ENCODE measurements at regions not wholly inside any gene's neighbourhood (a gene's known extent, or its start where the extent isn't known, plus 50 kb on each side); places are given as distances from the start of the nearest gene placed in this dataset.

DNA sequence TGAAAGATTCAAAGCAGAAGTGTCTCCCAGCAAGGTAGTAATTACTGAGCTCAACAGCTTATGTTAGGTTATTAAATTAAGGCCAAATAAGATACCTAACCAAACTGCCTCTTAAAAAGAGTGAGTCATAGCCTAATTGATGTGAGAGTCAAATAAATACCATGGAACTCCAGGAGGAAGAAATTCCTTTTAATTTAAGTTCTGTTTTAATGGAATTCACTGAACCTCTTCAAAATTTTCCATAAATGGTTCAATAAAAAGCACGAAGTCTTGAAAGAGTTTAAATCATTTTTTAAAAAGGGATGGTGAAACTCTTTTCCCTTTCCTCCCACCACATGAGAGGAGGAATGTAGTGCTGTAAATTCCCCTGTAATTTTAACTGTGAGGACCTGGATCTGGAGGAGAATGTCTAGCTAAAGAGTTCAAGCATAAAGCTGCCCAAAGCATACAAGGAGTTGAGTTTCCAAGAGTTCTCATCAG lies 180.8 kb upstream of the MMADHC start:
- TF ChIP-seq, protein P1, sequence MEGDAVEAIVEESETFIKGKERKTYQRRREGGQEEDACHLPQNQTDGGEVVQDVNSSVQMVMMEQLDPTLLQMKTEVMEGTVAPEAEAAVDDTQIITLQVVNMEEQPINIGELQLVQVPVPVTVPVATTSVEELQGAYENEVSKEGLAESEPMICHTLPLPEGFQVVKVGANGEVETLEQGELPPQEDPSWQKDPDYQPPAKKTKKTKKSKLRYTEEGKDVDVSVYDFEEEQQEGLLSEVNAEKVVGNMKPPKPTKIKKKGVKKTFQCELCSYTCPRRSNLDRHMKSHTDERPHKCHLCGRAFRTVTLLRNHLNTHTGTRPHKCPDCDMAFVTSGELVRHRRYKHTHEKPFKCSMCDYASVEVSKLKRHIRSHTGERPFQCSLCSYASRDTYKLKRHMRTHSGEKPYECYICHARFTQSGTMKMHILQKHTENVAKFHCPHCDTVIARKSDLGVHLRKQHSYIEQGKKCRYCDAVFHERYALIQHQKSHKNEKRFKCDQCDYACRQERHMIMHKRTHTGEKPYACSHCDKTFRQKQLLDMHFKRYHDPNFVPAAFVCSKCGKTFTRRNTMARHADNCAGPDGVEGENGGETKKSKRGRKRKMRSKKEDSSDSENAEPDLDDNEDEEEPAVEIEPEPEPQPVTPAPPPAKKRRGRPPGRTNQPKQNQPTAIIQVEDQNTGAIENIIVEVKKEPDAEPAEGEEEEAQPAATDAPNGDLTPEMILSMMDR (IDR thresholded peaks at IDR 0.05) = no peak
- no peak for TF ChIP-seq POLR2AphosphoS5 (IDR thresholded peaks at IDR 0.05)

Data from stomach (tissue), 4 donors.